Pancreas (tissue), 10 donors: ENCODE measurements at regions not wholly inside any gene's neighbourhood (a gene's known extent, or its start where the extent isn't known, plus 50 kb on each side); places are given as distances from the start of the nearest gene placed in this dataset.

Source experiments
- ATAC-seq, 4 donors: fragments of 200-7000 bp; cut with Tn5 transposase; one replicate each; pipeline versions ENCODE4 v1.8.0 to v1.9.1; 2020; ENCODE audit warnings: mild to moderate bottlenecking in 4 of 4, moderate library complexity in 4 of 4
- DNase-seq, 6 donors: peaks; one replicate each; pipeline ENCODE4 v3.0.0-alpha.2; 2020
- FAIRE-seq: peaks from 2 replicates; lab custom pipeline; 2012; peaks lifted over from hg19 to GRCh38; lab: Jason Lieb, UNC
- H3K27ac ChIP-seq, 4 donors: fragments of 200-600 bp; sonication (generic); 1 replicate in 3 of 4; 2 replicates in 1 of 4; pipeline versions ENCODE4 v1.5.0 to v1.8.0; 2020
- H3K27me3 ChIP-seq, 4 donors: fragments of 200-600 bp; one replicate each; pipeline ENCODE4 v1.8.0; 2021
- H3K36me3 ChIP-seq, 3 donors: fragments of 200-600 bp; sonication (generic) in 1 of 3; one replicate each; pipeline versions ENCODE4 v1.5.0 to v1.8.0; 2020 to 2021
- H3K4me1 ChIP-seq, 3 donors: fragments of 200-600 bp; one replicate each; pipeline ENCODE4 v1.8.0; 2021
- H3K4me3 ChIP-seq, 4 donors: fragments of 200-600 bp; sonication (generic) in 2 of 4; one replicate each; pipeline versions ENCODE4 v1.5.0 to v1.8.0; 2020 to 2021
- H3K9me3 ChIP-seq, 4 donors: fragments of 200-600 bp; one replicate each; pipeline ENCODE4 v1.8.0; 2021
- CTCF ChIP-seq, 4 donors: fragments of 200-600 bp; sonication (generic) in 3 of 4; IDR thresholded peaks; one replicate each; pipeline versions ENCODE4 v1.5.0 to v1.8.0; 2021; ENCODE audit warnings: antibody characterized with exemption in 4 of 4
- WGBS, 2 donors: extraction: QIAGEN DNeasy Blood & Tissue Kit; methylation state at CpG; one replicate each; pipeline ENCODE4 v1.1.7; 2013; 5-methylcytosine and 5-hydroxymethylcytosine counted together
- intact Hi-C, 3 donors: fragments of 100-400 bp; cut with DNase I; formaldehyde crosslinking; loops; one replicate each; pipeline versions ENCODE4 v1.11.1 to v1.14.2; 2022
- donor health status: healthy with polysubstance abuse.
- donor health status: DM: no; HTN: no; CAD: no; lungs with moderate emphysema.
- donor health status: DM: no; HTN: no; CAD: no.
- donor health status: control.
- donor health status: control.
- donor health status: Bipolar disorder and iron deficiency.
- donor health status: DM: yes; HTN: yes; CAD: no.
- donor health status: DM: no; HTN: no; CAD: no.
- donor health status: DM: no; HTN: no; CAD: no.
- donor health status: DM: yes; HTN: yes; CAD: no.

- no peak for DNase-seq
Measured at GRCh38 chr16:51747329-51747728, 596.3 kb upstream of the SALL1 start.

GRCh38 chr16:51734220-51734619 is 583.1 kb upstream of the SALL1 start:
- 19 to 33% methylated on average over 1 of the region's 1 CpG for WGBS, 2 donors
- FAIRE-seq = no peak

More at GRCh38 chr16:51747329-51747728, 596.3 kb upstream of the SALL1 start:
- ATAC-seq (no peak), FAIRE-seq (no peak)
- no peak for TF ChIP-seq CTCF (IDR thresholded peaks at IDR 0.05)
- WGBS, 2 donors = 65 to 68% methylated on average over 4 of the region's 4 CpGs
- no peak overlapping the region for H3K27ac ChIP-seq
- H3K9me3 ChIP-seq = no peaks in the 10 kb centered on the region
- no peak overlapping the region for H3K4me3 ChIP-seq
- H3K4me1 ChIP-seq = no peaks in the 10 kb centered on the region
- intact Hi-C loops = no loop called here
- H3K27me3 ChIP-seq = no peaks in the 10 kb centered on the region
- H3K36me3 ChIP-seq = no peaks in the 10 kb centered on the region

GRCh38 chr16:51733181-51733580 is 582.1 kb upstream of the SALL1 start:
- no peak overlapping the region for H3K4me3 ChIP-seq
- H3K27me3 ChIP-seq = no peaks in the 10 kb centered on the region
- intact Hi-C loops = no loop called here
- DNase-seq (no peak), FAIRE-seq (no peak), ATAC-seq (no peak)
- no peaks in the 10 kb centered on the region for H3K36me3 ChIP-seq
- H3K4me1 ChIP-seq = no peaks in the 10 kb centered on the region
- H3K9me3 ChIP-seq = no peaks in the 10 kb centered on the region
- H3K27ac ChIP-seq = no peak overlapping the region
- 83 to 86% methylated on average over 2 of the region's 2 CpGs for WGBS, 2 donors
- TF ChIP-seq CTCF (IDR thresholded peaks at IDR 0.05) = no peak

More at GRCh38 chr16:51734220-51734619, 583.1 kb upstream of the SALL1 start:
- Histone ChIP-seq H3K27ac (no peak overlapping the region), H3K4me3 (no peak overlapping the region), H3K36me3 (no peaks in the 10 kb centered on the region), H3K4me1 (no peaks in the 10 kb centered on the region), H3K27me3 (no peaks in the 10 kb centered on the region), H3K9me3 (no peaks in the 10 kb centered on the region)
- ATAC-seq = no peak
- no peak for TF ChIP-seq CTCF (IDR thresholded peaks at IDR 0.05)
- intact Hi-C loops = no loop called here
- DNase-seq = no peak

DNA sequence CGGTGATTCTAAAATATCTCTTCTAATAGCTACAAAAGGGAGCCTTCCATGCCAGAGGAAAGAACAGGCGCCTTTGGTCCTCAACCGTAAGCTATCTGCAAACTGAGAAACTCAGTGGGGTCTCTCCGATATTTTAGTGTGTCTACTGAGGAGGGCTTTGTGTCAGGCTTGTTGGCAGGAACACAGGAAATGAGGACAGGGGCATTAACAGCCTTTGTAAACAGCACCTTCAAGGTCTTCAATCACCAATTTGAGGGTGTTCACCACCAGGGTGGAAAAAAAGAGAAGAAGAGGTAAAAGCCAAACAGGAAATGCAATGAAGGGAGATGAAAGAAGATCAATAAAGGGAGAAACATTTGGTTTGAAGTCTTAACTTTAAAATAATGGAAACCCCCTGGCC is 580.1 kb upstream of the SALL1 start:
- no peaks in the 10 kb centered on the region for H3K27me3 ChIP-seq
- ATAC-seq (no peak), DNase-seq (no peak), FAIRE-seq (no peak)
- TF ChIP-seq CTCF (IDR thresholded peaks at IDR 0.05) = no peak
- WGBS, 2 donors = 59 to 62% methylated on average over 4 of the region's 4 CpGs
- no peaks in the 10 kb centered on the region for H3K36me3 ChIP-seq
- H3K27ac ChIP-seq = no peak overlapping the region
- intact Hi-C loops = no loop called here
- no peaks in the 10 kb centered on the region for H3K4me1 ChIP-seq
- no peaks in the 10 kb centered on the region for H3K9me3 ChIP-seq
- H3K4me3 ChIP-seq = no peak overlapping the region

DNA sequence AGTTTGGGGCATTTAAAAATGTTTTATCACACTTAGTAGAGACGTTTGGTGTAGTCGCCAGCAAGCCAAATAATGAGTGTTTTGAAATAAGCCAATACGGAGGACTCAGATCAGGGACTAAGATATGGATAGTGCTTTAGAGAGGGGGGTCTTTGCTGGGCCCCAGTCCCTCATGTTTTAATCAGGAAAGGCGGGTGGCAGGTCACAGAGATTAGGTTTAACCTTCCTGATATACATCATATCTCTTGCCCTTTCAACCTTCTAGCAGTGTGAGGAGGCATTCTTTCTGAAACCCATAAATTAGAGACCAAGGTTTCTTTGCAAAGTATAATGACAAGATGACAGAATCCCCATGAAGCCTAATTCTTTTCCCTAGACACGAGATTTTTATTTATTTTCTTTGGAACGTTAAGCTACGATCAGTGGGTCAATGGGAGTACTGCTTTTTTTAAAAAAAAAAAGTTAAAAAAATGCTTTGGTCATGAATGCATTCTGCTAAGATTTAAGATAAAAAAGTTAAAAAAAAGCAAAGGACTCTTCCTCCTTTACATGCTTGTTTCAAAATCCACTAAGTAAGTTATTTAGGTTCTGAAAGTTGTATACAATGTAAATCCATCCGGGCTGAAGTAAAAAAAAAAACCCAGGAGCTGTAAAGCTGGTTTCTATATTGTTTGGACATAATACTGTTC is 572.1 kb upstream of the SALL1 start:
- intact Hi-C loops = no loop called here
- H3K27ac ChIP-seq = no peak overlapping the region
- ATAC-seq (no peak), FAIRE-seq (no peak), DNase-seq (no peak)
- H3K27me3 ChIP-seq = peaks cover 0 to 5% (median 0%) of the 10 kb centered on the region in 4 donors
- H3K9me3 ChIP-seq = no peaks in the 10 kb centered on the region
- H3K36me3 ChIP-seq = no peaks in the 10 kb centered on the region
- no peak overlapping the region for H3K4me3 ChIP-seq
- no peak for TF ChIP-seq CTCF (IDR thresholded peaks at IDR 0.05)
- H3K4me1 ChIP-seq = no peaks in the 10 kb centered on the region
- 34 to 37% methylated on average over 8 of the region's 8 CpGs for WGBS, 2 donors
